BE2C (cell line): ENCODE measurements at regions not wholly inside any gene's neighbourhood (a gene's known extent, or its start where the extent isn't known, plus 50 kb on each side); places are given as distances from the start of the nearest gene placed in this dataset.
A peak's percentile ranks its signal among the peaks of the same experiment; 100 is the strongest.

ENCODE experiments used
- DNase-seq: peaks from one replicate; pipeline ENCODE4 v3.0.0-alpha.2; 2020
- H3K27me3 ChIP-seq: fragments of 250-450 bp; sonication (Bioruptor Pico); 2 replicates; pipeline ENCODE4 v1.5.1; 2020; ENCODE audit warnings: mild to moderate bottlenecking
- H3K36me3 ChIP-seq: fragments of 250-450 bp; sonication (Bioruptor Pico); 2 replicates; pipeline ENCODE4 v1.5.1; 2020; ENCODE audit warnings: mild to moderate bottlenecking
- H3K4me1 ChIP-seq: fragments of 250-450 bp; sonication (Bioruptor Pico); 2 replicates; pipeline ENCODE4 v1.5.1; 2020
- H3K4me3 ChIP-seq: 2 replicates; pipeline ENCODE4 v1.5.1; 2011; ENCODE audit warnings: low read depth, low read length
- H3K9me3 ChIP-seq: fragments of 250-450 bp; sonication (Bioruptor Pico); 2 replicates; pipeline ENCODE4 v1.5.1; 2020
- CTCF ChIP-seq: IDR thresholded peaks from 2 replicates; pipeline ENCODE4 v1.5.1; 2012; ENCODE audit warnings: mild to moderate bottlenecking, low read depth, low read length

- no peak for TF ChIP-seq CTCF
- Histone ChIP-seq H3K36me3 (no peaks in the 10 kb centered on the region), H3K9me3 (no peaks in the 10 kb centered on the region), H3K4me1 (peaks cover 7% of the 10 kb centered on the region), H3K4me3 (no peak overlapping the region), H3K27me3 (no peaks in the 10 kb centered on the region)
- no peak for DNase-seq
Measured at GRCh38 chr14:38824706-38825105, 278.3 kb downstream of the SEC23A start.

GRCh38 chr14:38818555-38818954, 284.5 kb downstream of the SEC23A start:
- H3K9me3 ChIP-seq, result no peaks in the 10 kb centered on the region
- H3K4me3 ChIP-seq, result no peak overlapping the region
- no peaks in the 10 kb centered on the region for H3K36me3 ChIP-seq
- no peaks in the 10 kb centered on the region for H3K27me3 ChIP-seq
- H3K4me1 ChIP-seq, result no peaks in the 10 kb centered on the region
- no peak for TF ChIP-seq CTCF
- DNase-seq, result no peak

- TF ChIP-seq CTCF, result peak; percentile 27
- no peak for DNase-seq
- Histone ChIP-seq H3K4me3 (no peak overlapping the region), H3K4me1 (peaks cover 4% of the 10 kb centered on the region; the same call in 1 of the 2 replicates), H3K27me3 (no peaks in the 10 kb centered on the region), H3K9me3 (no peaks in the 10 kb centered on the region), H3K36me3 (no peaks in the 10 kb centered on the region; the same call in 1 of the 2 replicates)
Measured at GRCh38 chr14:38808734-38809455, 294.1 kb downstream of the SEC23A start.

- no peaks in the 10 kb centered on the region; the same call in 1 of the 2 replicates for H3K4me1 ChIP-seq
- no peaks in the 10 kb centered on the region for H3K9me3 ChIP-seq
- no peak overlapping the region for H3K4me3 ChIP-seq
- no peak for TF ChIP-seq CTCF
- no peaks in the 10 kb centered on the region for H3K27me3 ChIP-seq
- H3K36me3 ChIP-seq, result no peaks in the 10 kb centered on the region
- DNase-seq, result no peak
Measured at GRCh38 chr14:38799671-38800070, 303.4 kb downstream of the SEC23A start.

- H3K4me1 ChIP-seq, result no peaks in the 10 kb centered on the region; the same call in 1 of the 2 replicates
- no peak for TF ChIP-seq CTCF
- H3K4me3 ChIP-seq, result no peak overlapping the region
- no peak for DNase-seq
- H3K36me3 ChIP-seq, result no peaks in the 10 kb centered on the region
- H3K9me3 ChIP-seq, result no peaks in the 10 kb centered on the region
- H3K27me3 ChIP-seq, result no peaks in the 10 kb centered on the region
Measured at GRCh38 chr14:38794677-38795076, 308.4 kb downstream of the SEC23A start.

GRCh38 chr14:38791862-38792261, 311.2 kb downstream of the SEC23A start:
- TF ChIP-seq CTCF, result no peak
- H3K36me3 ChIP-seq, result no peaks in the 10 kb centered on the region
- no peaks in the 10 kb centered on the region for H3K27me3 ChIP-seq
- no peak for DNase-seq
- no peak overlapping the region for H3K4me3 ChIP-seq
- no peaks in the 10 kb centered on the region for H3K4me1 ChIP-seq
- H3K9me3 ChIP-seq, result no peaks in the 10 kb centered on the region
